DOHH2 (cell line): ENCODE measurements at regions not wholly inside any gene's neighbourhood (a gene's known extent, or its start where the extent isn't known, plus 50 kb on each side); places are given as distances from the start of the nearest gene placed in this dataset.
"Not testable (repeated sequence)": the region's sequence is repeated elsewhere in the genome, so short reads cannot be mapped to it uniquely, and the experiment has no call there.

ENCODE experiments used
- H3F3A ChIP-seq: fragments of 200-600 bp; sonication (generic), shearing (Covaris generic); 2 replicates; pipeline ENCODE4 v1.6.0; 2016; ENCODE audit warnings: antibody characterized with exemption, mild to moderate bottlenecking; ENCODE audit not compliant: control insufficient read depth, insufficient read depth
- H3K27ac ChIP-seq: fragments of 200-600 bp; sonication (generic); 2 replicates; pipeline ENCODE4 v1.5.1; 2014; ENCODE audit warnings: low read depth, mild to moderate bottlenecking, low read length, moderate library complexity
- H3K27me3 ChIP-seq: fragments of 200-600 bp; sonication (generic); 2 replicates; pipeline ENCODE4 v1.6.1; 2014; ENCODE audit warnings: mild to moderate bottlenecking, low read length, mixed read lengths; ENCODE audit not compliant: control insufficient read depth
- H3K36me3 ChIP-seq: fragments of 200-600 bp; sonication (generic); 2 replicates; pipeline ENCODE4 v1.6.1; 2014; ENCODE audit warnings: mild to moderate bottlenecking, low read length, moderate library complexity, mixed read lengths; ENCODE audit not compliant: control insufficient read depth
- H3K4me1 ChIP-seq: fragments of 200-600 bp; sonication (generic); 2 replicates; pipeline ENCODE4 v1.6.1; 2014; ENCODE audit warnings: mild to moderate bottlenecking, low read length, mixed read lengths; ENCODE audit not compliant: control insufficient read depth
- H3K4me2 ChIP-seq: fragments of 200-600 bp; sonication (generic); 2 replicates; pipeline ENCODE4 v1.6.0; 2014; ENCODE audit warnings: mild to moderate bottlenecking, low read length, moderate library complexity
- H3K4me3 ChIP-seq: fragments of 200-600 bp; sonication (generic); 2 replicates; pipeline ENCODE4 v1.5.1; 2014; ENCODE audit warnings: mild to moderate bottlenecking, low read length, mixed read lengths
- H3K79me2 ChIP-seq: fragments of 200-600 bp; sonication (generic); 2 replicates; pipeline ENCODE4 v1.6.1; 2014; ENCODE audit warnings: mild to moderate bottlenecking, low read length, mixed read lengths; ENCODE audit not compliant: control insufficient read depth
- H3K9me2 ChIP-seq: fragments of 200-600 bp; sonication (generic); replicated peaks from 2 replicates; pipeline ENCODE4 v1.6.1; 2014; ENCODE audit warnings: mild to moderate bottlenecking, low read length, mixed read lengths; ENCODE audit not compliant: control insufficient read depth
- H3K9me3 ChIP-seq: fragments of 200-600 bp; sonication (generic); 2 replicates; pipeline ENCODE4 v1.6.1; 2014; ENCODE audit warnings: antibody characterized with exemption, low read length, mixed read lengths; ENCODE audit not compliant: control insufficient read depth, insufficient read depth
- H4K20me1 ChIP-seq: fragments of 200-600 bp; sonication (generic); 2 replicates; pipeline ENCODE4 v1.6.0; 2014; ENCODE audit warnings: low read depth, mild to moderate bottlenecking, antibody characterized with exemption, low read length, moderate library complexity; ENCODE audit not compliant: control insufficient read depth, insufficient read depth
- CTCF ChIP-seq: fragments of 200-600 bp; sonication (generic); IDR thresholded peaks from one replicate; pipeline ENCODE4 v1.5.1; 2014; ENCODE audit warnings: antibody characterized with exemption, mild to moderate bottlenecking, low read depth, low read length; ENCODE audit not compliant: poor library complexity, severe bottlenecking
- EZH2phosphoT487 ChIP-seq: fragments of 200-600 bp; sonication (generic); IDR thresholded peaks from 2 replicates; pipeline ENCODE4 v1.6.1; 2017; ENCODE audit warnings: borderline replicate concordance, mild to moderate bottlenecking, antibody characterized with exemption, low read length, moderate library complexity, mixed read lengths

DNA sequence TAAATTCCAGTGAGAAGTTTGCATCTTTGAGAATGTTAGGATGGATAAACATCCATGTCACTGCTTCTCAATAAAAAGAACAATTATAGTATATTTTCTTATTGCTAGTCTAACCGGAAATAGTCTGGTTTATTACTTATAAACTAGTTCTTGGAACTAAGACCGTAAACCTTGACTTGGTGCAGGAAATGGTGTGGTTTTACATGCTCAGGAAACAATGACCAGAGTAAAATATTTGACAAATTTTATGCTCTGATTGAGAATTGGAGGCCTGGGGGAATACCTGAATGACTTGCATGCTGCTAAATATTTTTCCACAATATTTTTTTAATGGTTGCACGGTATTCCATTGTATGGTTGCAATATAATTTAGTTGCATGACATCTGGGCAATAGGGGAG is 76.3 kb downstream of the XCL2 start:
- Histone ChIP-seq H4K20me1 (no peaks in the 10 kb centered on the region), H3K27me3 (no peaks in the 10 kb centered on the region), H3F3A (no peaks in the 10 kb centered on the region), H3K4me3 (no peak overlapping the region), H3K9me3 (no peaks in the 10 kb centered on the region), H3K4me2 (no peak overlapping the region), H3K27ac (no peak overlapping the region), H3K79me2 (no peaks in the 10 kb centered on the region), H3K36me3 (no peaks in the 10 kb centered on the region), H3K4me1 (peaks cover 9% of the 10 kb centered on the region), H3K9me2 (no peaks in the 10 kb centered on the region)
- TF ChIP-seq EZH2phosphoT487 (no peak), CTCF (no peak)

- Histone ChIP-seq H4K20me1 (no peaks in the 10 kb centered on the region), H3K4me1 (peaks cover 9% of the 10 kb centered on the region), H3K36me3 (no peaks in the 10 kb centered on the region), H3K27ac (no peak overlapping the region), H3K27me3 (no peaks in the 10 kb centered on the region), H3K79me2 (no peaks in the 10 kb centered on the region), H3F3A (no peaks in the 10 kb centered on the region), H3K4me3 (no peak overlapping the region), H3K9me2 (no peaks in the 10 kb centered on the region), H3K4me2 (no peak overlapping the region), H3K9me3 (no peaks in the 10 kb centered on the region)
- TF ChIP-seq CTCF, result no peak
- no peak for TF ChIP-seq EZH2phosphoT487
Measured at GRCh38 chr1:168466714-168467131, 77.1 kb downstream of the XCL2 start.

GRCh38 chr1:168466092-168466713 is 77.6 kb downstream of the XCL2 start:
- Histone ChIP-seq H3K27ac (no peak overlapping the region), H3K4me2 (no peak overlapping the region), H3K36me3 (no peaks in the 10 kb centered on the region), H3K9me3 (no peaks in the 10 kb centered on the region), H3K4me3 (no peak overlapping the region), H3K9me2 (no peaks in the 10 kb centered on the region), H3K79me2 (no peaks in the 10 kb centered on the region), H3K27me3 (no peaks in the 10 kb centered on the region), H3F3A (no peaks in the 10 kb centered on the region), H4K20me1 (no peaks in the 10 kb centered on the region), H3K4me1 (peaks cover 9% of the 10 kb centered on the region)
- no peak for TF ChIP-seq CTCF
- TF ChIP-seq EZH2phosphoT487, result no peak

DNA sequence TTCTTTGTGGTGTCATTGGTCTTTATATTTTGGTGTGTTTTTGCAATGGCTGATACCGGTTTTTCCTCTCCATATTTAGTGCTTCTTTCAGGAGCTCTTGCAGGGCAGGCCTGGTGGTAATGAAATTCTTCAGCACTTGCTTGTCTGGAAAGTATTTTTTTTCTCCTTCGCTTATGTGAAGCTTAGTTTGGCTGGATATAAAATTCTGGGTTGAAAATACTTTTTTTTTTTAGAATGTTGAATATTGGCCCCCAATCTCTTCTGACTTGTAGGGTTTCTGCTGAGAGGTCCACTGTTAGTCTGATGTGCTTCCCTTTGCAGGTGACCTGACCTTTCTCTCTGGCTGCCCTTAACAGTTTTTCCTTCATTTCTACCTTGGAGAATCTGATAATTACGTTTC is 82.7 kb downstream of the XCL2 start:
- not testable (repeated sequence) for H3K79me2 ChIP-seq, H3K4me3 ChIP-seq, H3K27ac ChIP-seq, H3K36me3 ChIP-seq, H3K4me2 ChIP-seq, H3K9me3 ChIP-seq, H3K4me1 ChIP-seq, H4K20me1 ChIP-seq, H3K27me3 ChIP-seq, H3K9me2 ChIP-seq, H3F3A ChIP-seq

DNA sequence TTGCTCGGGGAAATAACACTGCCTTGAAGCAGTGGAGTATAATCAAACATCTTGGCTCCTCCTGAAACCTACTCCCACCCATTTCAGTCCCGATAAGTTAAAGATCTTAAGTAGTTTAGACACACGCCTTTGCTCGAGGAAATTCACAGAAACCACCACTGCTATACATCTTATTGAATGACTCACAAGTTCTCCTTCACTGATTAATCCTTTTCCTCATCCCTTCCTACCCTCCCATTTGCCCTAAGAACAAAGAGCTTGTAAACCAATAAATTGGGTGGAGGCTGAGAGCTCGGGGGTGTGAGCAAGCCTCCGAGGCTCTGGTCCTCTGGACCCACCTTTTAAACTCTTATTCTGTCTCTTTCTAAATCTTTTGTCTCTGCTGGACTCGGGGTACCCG is 86.5 kb downstream of the XCL2 start:
- not testable (repeated sequence) for H3K4me2 ChIP-seq, H3K27ac ChIP-seq, H3K4me1 ChIP-seq, H4K20me1 ChIP-seq, H3K4me3 ChIP-seq, H3K9me2 ChIP-seq, H3K36me3 ChIP-seq, H3F3A ChIP-seq, H3K79me2 ChIP-seq, H3K27me3 ChIP-seq, H3K9me3 ChIP-seq
